ENCODE measurements at regions not wholly inside any gene's neighbourhood (a gene's known extent, or its start where the extent isn't known, plus 50 kb on each side); places are given as distances from the start of the nearest gene placed in this dataset.

GRCh38 chr7:53771701-53772100 is 736.3 kb downstream of the POM121L12 start:
- TF ChIP-seq CTCF (IDR thresholded peaks at IDR 0.05) (no peak), POLR2AphosphoS5 (IDR thresholded peaks at IDR 0.05; ENCODE audit: low read depth, low read length) (no peak)
